Duodenal mucosa (tissue), 2 donors: ENCODE measurements at regions not wholly inside any gene's neighbourhood (a gene's known extent, or its start where the extent isn't known, plus 50 kb on each side); places are given as distances from the start of the nearest gene placed in this dataset.

Experiments used
- H3K27ac ChIP-seq: one replicate; pipeline ENCODE4 v1.7.0; 2013; ENCODE audit warnings: low read depth, low read length
- H3K27me3 ChIP-seq, 2 donors: one replicate each; pipeline ENCODE4 v1.7.0; 2013; ENCODE audit warnings: low read length in 2 of 2, control low read depth in 1 of 2; ENCODE audit not compliant: insufficient read depth in 2 of 2, control insufficient read depth in 1 of 2
- H3K36me3 ChIP-seq, 2 donors: one replicate each; pipeline ENCODE4 v1.7.0; 2013; ENCODE audit warnings: low read length in 2 of 2, control low read depth in 1 of 2; ENCODE audit not compliant: insufficient read depth in 2 of 2, control insufficient read depth in 1 of 2
- H3K4me1 ChIP-seq, 2 donors: one replicate each; pipeline ENCODE4 v1.7.0; 2013; ENCODE audit warnings: low read length in 2 of 2, control low read depth in 1 of 2; ENCODE audit not compliant: insufficient read depth in 2 of 2, control insufficient read depth in 1 of 2
- H3K4me3 ChIP-seq, 2 donors: one replicate each; pipeline ENCODE4 v1.7.0; 2013; ENCODE audit warnings: low read length in 2 of 2, low read depth in 1 of 2
- H3K9ac ChIP-seq, 2 donors: one replicate each; pipeline ENCODE4 v1.7.0; 2013; ENCODE audit warnings: low read length in 2 of 2, low read depth in 1 of 2
- H3K9me3 ChIP-seq, 2 donors: one replicate each; pipeline ENCODE4 v1.7.0; 2013; ENCODE audit warnings: low read length in 2 of 2, control low read depth in 1 of 2; ENCODE audit not compliant: control insufficient read depth in 1 of 2

DNA sequence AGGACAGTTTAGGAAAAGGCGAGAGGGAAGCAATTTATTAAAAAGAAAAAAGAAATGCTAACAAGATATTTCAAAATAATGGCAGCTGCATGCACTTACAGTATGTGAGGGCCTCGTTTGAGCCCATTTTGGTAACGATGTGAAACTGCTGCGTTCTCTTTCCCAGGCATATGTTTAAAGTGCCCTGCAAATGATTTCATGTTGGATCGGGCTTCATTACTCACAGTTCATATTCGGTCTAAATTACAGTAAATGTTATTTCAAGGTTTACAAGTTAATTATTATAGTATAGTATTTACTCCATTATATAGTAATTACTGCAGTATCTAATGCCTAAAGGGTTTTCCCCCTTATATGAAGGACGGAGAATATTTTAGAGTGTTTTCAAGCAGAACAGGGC, 679.1 kb downstream of the BCL11A start:
- no peaks in the 10 kb centered on the region for H3K4me1 ChIP-seq
- H3K4me3 ChIP-seq = no peak overlapping the region
- no peaks in the 10 kb centered on the region for H3K36me3 ChIP-seq
- no peak overlapping the region for H3K9ac ChIP-seq
- no peaks in the 10 kb centered on the region for H3K9me3 ChIP-seq
- no peak overlapping the region for H3K27ac ChIP-seq
- H3K27me3 ChIP-seq = peaks cover 0 to 3% of the 10 kb centered on the region in 2 donors

DNA sequence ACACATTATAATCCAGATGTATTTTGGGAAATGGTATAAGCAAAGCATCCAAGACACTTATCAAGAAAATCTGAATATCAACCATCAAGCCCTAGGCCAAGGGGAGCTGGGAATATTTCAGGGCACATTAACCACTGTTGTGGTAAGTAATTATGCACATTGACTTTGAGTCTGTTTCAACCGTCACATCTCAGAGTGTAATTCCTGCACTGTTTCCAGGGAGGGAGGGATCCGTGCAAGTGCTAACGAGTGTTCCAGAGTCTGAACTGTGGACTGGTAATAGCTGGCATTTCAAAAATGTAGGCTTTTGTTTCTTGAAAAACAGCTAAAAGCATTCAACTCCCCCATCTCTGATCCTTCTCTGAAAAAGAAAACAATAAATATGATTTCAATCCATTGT, 681.6 kb downstream of the BCL11A start:
- no peaks in the 10 kb centered on the region for H3K36me3 ChIP-seq
- no peaks in the 10 kb centered on the region for H3K9me3 ChIP-seq
- H3K4me3 ChIP-seq = no peak overlapping the region
- H3K9ac ChIP-seq = no peak overlapping the region
- H3K27ac ChIP-seq = no peak overlapping the region
- no peaks in the 10 kb centered on the region for H3K4me1 ChIP-seq
- no peaks in the 10 kb centered on the region for H3K27me3 ChIP-seq

DNA sequence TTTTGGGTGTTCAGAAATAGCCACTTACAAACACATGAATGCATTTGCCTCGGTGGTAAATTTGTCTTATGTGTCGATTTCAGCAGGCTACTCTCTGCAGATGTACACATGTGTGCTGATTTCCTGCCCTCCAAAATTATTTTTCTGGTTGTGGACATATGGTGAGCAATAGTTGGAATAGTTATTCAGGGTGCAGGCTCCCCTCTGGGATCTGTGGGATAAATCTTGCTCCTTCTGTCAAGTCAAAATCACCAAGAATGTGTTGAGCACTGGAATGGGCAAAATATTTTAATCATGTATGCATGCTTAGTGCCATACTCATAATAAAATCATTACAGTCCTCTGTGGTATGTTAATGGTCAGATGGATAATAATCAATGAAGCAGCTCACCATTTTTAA, 684.5 kb downstream of the BCL11A start:
- H3K4me1 ChIP-seq = no peaks in the 10 kb centered on the region
- H3K9me3 ChIP-seq = no peaks in the 10 kb centered on the region
- H3K9ac ChIP-seq = no peak overlapping the region
- H3K4me3 ChIP-seq = no peak overlapping the region
- no peaks in the 10 kb centered on the region for H3K36me3 ChIP-seq
- H3K27me3 ChIP-seq = no peaks in the 10 kb centered on the region
- H3K27ac ChIP-seq = no peak overlapping the region

DNA sequence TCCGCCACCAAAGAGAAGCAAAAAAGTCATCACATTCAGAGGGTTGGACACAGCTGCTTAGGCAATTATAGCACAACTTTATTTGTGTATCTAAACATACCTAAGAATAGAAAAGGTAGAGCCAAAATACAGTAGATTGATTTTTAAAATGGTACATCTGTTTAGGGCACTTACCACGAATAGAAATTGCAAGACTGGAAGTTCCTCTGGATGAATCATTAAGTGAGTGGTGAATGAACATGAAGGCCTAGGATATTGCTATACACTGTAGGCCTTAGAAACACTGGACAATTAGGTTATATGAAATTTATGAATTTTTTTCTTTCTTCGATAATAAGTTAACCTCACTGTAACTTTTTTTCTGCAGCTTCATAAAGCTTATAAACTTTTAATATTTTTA, 687.0 kb downstream of the BCL11A start:
- H3K4me1 ChIP-seq = no peaks in the 10 kb centered on the region
- no peak overlapping the region for H3K4me3 ChIP-seq
- no peak overlapping the region for H3K9ac ChIP-seq
- no peaks in the 10 kb centered on the region for H3K36me3 ChIP-seq
- H3K9me3 ChIP-seq = peaks cover 0 to 3% of the 10 kb centered on the region in 2 donors
- no peak overlapping the region for H3K27ac ChIP-seq
- no peaks in the 10 kb centered on the region for H3K27me3 ChIP-seq

DNA sequence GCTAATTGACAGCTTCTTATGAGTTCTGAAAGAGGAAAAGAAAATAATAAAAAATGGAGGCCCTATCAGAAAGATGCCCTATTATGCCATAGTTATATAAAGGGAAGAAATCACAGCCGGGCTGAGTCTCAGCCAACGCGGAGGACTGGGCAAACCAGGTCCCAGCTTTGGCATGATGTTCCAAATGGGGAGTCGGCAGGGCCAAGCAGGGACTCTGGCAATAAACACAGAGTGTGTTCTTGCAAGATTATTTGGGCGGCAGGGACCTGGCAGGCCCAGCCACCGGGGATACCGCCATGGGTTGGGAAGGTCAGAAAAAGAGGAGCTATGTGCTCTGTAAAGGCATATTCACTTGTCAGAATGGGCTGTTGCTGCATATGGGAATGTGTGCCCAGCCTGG, 694.9 kb downstream of the BCL11A start:
- Histone ChIP-seq H3K9me3 (peaks cover 2 to 7% of the 10 kb centered on the region in 2 donors), H3K9ac (no peak overlapping the region), H3K4me1 (no peaks in the 10 kb centered on the region), H3K4me3 (no peak overlapping the region), H3K36me3 (no peaks in the 10 kb centered on the region), H3K27me3 (no peaks in the 10 kb centered on the region), H3K27ac (no peak overlapping the region)

DNA sequence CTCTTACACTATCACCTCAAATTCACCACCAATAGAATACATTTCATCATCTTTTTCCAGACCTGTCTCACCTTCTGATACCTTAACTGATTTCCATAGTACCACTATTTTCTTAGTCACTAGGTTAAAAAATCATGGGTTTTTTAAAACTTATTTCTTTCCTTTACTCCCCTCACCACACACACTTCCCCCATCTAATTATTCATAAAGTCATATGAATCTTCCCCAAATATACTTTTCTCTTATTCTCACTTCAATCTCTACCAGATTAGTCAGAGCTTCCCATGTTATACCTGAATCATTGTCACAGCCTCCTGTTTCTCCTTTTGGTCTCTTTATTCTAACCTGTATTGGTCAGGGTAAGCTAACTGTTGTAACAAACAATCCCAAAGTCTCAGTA, 696.3 kb downstream of the BCL11A start:
- H3K9me3 ChIP-seq = peaks cover 2 to 7% of the 10 kb centered on the region in 2 donors
- H3K4me3 ChIP-seq = no peak overlapping the region
- H3K36me3 ChIP-seq = no peaks in the 10 kb centered on the region
- H3K9ac ChIP-seq = no peak overlapping the region
- H3K27me3 ChIP-seq = no peaks in the 10 kb centered on the region
- no peak overlapping the region for H3K27ac ChIP-seq
- peaks cover 0 to 4% of the 10 kb centered on the region in 2 donors for H3K4me1 ChIP-seq

DNA sequence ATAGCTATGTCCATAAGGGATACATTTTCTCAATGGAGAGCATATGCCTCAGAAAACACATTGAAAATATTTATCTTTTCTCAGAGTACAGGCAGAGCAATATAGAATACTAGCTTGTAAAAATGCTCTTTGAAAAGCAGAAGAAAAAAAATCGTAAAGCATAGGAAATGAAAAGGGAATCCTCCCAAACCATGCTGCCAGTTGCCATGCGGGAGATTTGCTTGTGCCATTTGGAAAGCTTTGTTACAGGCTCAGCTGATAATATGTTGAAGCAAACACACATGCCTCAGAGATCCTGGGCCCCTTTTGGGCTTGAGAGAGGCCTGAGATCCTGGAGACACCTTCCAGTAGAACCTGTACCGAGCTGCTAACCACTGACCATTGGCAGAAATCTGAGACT, 697.1 kb downstream of the BCL11A start:
- H3K27ac ChIP-seq = no peak overlapping the region
- no peaks in the 10 kb centered on the region for H3K36me3 ChIP-seq
- peaks cover 2 to 4% of the 10 kb centered on the region in 2 donors for H3K9me3 ChIP-seq
- H3K4me1 ChIP-seq = peaks cover 0 to 9% of the 10 kb centered on the region in 2 donors
- no peak overlapping the region for H3K9ac ChIP-seq
- no peaks in the 10 kb centered on the region for H3K27me3 ChIP-seq
- no peak overlapping the region for H3K4me3 ChIP-seq

DNA sequence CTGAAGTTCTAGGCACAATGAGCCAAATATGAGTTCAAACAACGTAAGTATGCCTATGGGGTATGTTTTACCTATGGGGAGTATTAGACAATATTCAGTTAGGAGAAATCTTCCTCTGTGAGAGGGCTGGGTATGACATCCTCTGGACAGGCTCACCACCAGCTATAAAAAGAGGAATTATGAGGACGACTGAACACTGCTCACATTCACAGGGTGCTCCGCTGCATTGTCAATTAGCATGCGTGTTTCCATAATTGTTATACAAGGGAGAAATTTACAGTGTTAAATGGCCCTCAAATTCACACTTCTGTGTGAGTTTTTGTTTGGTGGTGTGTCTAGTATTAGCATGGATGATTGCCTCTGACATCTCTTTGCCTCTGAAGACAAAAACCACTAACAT, 700.4 kb downstream of the BCL11A start:
- Histone ChIP-seq H3K4me3 (no peak overlapping the region), H3K4me1 (peaks cover 0 to 13% of the 10 kb centered on the region in 2 donors), H3K36me3 (no peaks in the 10 kb centered on the region), H3K27ac (no peak overlapping the region), H3K9ac (no peak overlapping the region), H3K9me3 (no peaks in the 10 kb centered on the region), H3K27me3 (no peaks in the 10 kb centered on the region)

DNA sequence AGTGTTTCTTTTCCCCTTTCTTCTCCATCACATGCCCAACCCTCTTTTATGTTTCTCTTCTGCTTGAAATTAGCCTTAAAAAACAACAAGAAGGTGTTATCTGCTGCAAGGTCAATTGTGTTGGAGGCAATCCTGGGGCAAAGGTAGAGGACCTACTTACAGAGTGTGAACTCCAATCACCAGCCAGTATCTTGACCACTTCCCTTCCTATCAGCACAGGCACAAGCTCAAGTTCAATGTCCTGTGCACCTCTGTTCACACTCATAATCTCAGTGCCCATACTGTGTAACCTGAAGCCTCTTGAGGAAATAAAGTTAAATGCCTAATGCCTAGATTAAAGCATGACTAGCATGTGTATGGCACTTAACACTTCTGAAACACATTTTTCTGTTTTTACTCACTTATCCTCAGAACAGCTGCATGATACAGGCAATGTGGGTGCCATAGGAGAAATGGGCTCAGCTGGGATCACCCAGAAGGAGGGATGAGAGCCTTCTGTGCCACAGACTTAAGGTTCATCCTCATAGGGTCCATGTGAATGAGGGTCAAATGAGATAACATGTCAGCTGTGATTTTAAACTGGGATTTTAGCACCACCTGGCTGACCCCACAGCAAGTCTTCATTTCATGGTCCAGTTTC, 701.5 kb downstream of the BCL11A start:
- H3K4me3 ChIP-seq = no peak overlapping the region
- H3K9me3 ChIP-seq = no peaks in the 10 kb centered on the region
- no peak overlapping the region for H3K27ac ChIP-seq

DNA sequence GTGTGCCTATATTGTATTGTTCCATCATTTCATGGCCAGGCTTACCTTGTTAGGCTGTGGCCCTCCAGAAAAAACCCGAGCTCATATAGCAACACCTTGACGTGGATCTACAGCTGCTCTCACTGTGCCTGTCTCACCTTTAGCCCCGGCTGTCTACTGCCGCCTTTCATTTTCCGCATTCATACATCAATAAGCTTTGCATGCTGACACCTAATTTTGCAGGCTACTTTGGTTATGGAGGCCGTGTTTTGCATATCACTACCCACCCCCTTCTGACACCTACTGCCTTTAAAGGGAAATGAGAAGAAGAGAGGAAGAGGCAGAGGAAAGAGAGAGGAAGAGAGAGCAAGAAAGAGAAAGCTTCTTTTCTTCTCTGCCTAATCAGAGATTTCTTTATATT, 702.9 kb downstream of the BCL11A start:
- H3K27me3 ChIP-seq = no peaks in the 10 kb centered on the region
- no peak overlapping the region for H3K4me3 ChIP-seq
- H3K27ac ChIP-seq = no peak overlapping the region
- H3K9me3 ChIP-seq = no peaks in the 10 kb centered on the region
- peaks cover 0 to 13% of the 10 kb centered on the region in 2 donors for H3K4me1 ChIP-seq
- H3K36me3 ChIP-seq = no peaks in the 10 kb centered on the region
- no peak overlapping the region for H3K9ac ChIP-seq

More for the DNA sequence above, 701.5 kb downstream of the BCL11A start:
- H3K4me1 ChIP-seq = peaks cover 0 to 13% of the 10 kb centered on the region in 2 donors
- H3K9ac ChIP-seq = no peak overlapping the region
- H3K36me3 ChIP-seq = no peaks in the 10 kb centered on the region
- no peaks in the 10 kb centered on the region for H3K27me3 ChIP-seq

DNA sequence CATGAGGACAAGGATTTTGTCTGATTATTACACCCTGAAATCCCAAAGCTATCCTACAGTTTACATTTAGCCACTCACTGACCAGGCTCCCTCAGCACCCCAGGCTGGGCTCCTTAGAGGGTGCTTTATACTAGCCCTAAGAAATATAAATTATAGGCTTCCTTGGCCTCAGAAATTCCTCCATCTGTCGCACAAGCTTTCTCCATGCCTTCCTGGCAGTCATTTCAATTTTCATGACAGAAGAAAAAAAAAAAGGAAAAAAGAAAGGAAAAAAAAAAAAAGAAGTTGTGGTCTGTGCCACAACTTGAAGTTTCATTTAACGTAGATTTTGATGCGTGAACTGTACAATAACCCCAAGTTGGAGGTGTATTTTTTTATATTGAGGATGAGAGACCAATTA, 719.5 kb downstream of the BCL11A start:
- H3K27ac ChIP-seq = no peak overlapping the region
- no peaks in the 10 kb centered on the region for H3K27me3 ChIP-seq
- H3K4me3 ChIP-seq = no peak overlapping the region
- H3K9ac ChIP-seq = no peak overlapping the region
- H3K36me3 ChIP-seq = no peaks in the 10 kb centered on the region
- peaks cover 0 to 15% of the 10 kb centered on the region in 2 donors for H3K4me1 ChIP-seq
- H3K9me3 ChIP-seq = no peaks in the 10 kb centered on the region
